Karpas-422 (cell line): ENCODE measurements at regions not wholly inside any gene's neighbourhood (a gene's known extent, or its start where the extent isn't known, plus 50 kb on each side); places are given as distances from the start of the nearest gene placed in this dataset.

Source experiments
- DNase-seq: peaks from one replicate; pipeline ENCODE4 v3.0.0-alpha.2; 2015
- H2AFZ ChIP-seq: fragments of 200-600 bp; sonication (generic); 2 replicates; pipeline ENCODE4 v1.6.1; 2014; ENCODE audit warnings: antibody characterized with exemption, low read length, mixed read lengths
- H3K27ac ChIP-seq: fragments of 200-600 bp; sonication (generic); 2 replicates; pipeline ENCODE4 v1.5.1; 2014; ENCODE audit warnings: mild to moderate bottlenecking, low read length, moderate library complexity
- H3K27me3 ChIP-seq: fragments of 200-600 bp; sonication (generic); 2 replicates; pipeline ENCODE4 v1.6.1; 2014; ENCODE audit warnings: low read length, mixed read lengths
- H3K36me3 ChIP-seq: fragments of 200-600 bp; sonication (generic); 2 replicates; pipeline ENCODE4 v1.6.1; 2014; ENCODE audit warnings: low read length, mixed read lengths; ENCODE audit not compliant: insufficient read depth
- H3K4me1 ChIP-seq: fragments of 200-600 bp; sonication (generic); 2 replicates; pipeline ENCODE4 v1.6.1; 2014; ENCODE audit warnings: mild to moderate bottlenecking, low read length, mixed read lengths
- H3K4me2 ChIP-seq: fragments of 200-600 bp; sonication (generic); 2 replicates; pipeline ENCODE4 v1.6.1; 2014; ENCODE audit warnings: low read length, low read depth, mild to moderate bottlenecking; ENCODE audit not compliant: poor library complexity, severe bottlenecking
- H3K4me3 ChIP-seq: fragments of 200-600 bp; sonication (generic); 2 replicates; pipeline ENCODE4 v1.5.1; 2014; ENCODE audit warnings: mild to moderate bottlenecking, antibody characterized with exemption, low read length, mixed read lengths
- H3K79me2 ChIP-seq: fragments of 200-600 bp; sonication (generic); 2 replicates; pipeline ENCODE4 v1.6.1; 2014; ENCODE audit warnings: mild to moderate bottlenecking, low read length, mixed read lengths
- H3K9ac ChIP-seq: fragments of 200-600 bp; sonication (generic); 2 replicates; pipeline ENCODE4 v1.6.0; 2014; ENCODE audit warnings: low read length
- H3K9me2 ChIP-seq: fragments of 200-600 bp; sonication (generic), shearing (Covaris generic); replicated peaks from 2 replicates; pipeline ENCODE4 v1.6.0; 2014; ENCODE audit warnings: mild to moderate bottlenecking, low read length, moderate library complexity; ENCODE audit not compliant: insufficient read depth
- H3K9me3 ChIP-seq: fragments of 300-700, 200-600 bp; sonication (generic); 2 replicates; pipeline ENCODE4 v1.6.1; 2014; ENCODE audit warnings: low read length, mixed read lengths
- H4K20me1 ChIP-seq: fragments of 200-600 bp; sonication (generic); 2 replicates; pipeline ENCODE4 v1.6.1; 2014; ENCODE audit warnings: mild to moderate bottlenecking, antibody characterized with exemption, low read length, low read depth; ENCODE audit not compliant: insufficient read depth

- Histone ChIP-seq H3K9ac (no peak overlapping the region), H3K79me2 (no peaks in the 10 kb centered on the region), H3K36me3 (no peaks in the 10 kb centered on the region), H4K20me1 (no peaks in the 10 kb centered on the region), H3K27ac (no peak overlapping the region), H3K4me1 (no peaks in the 10 kb centered on the region), H2AFZ (no peak overlapping the region), H3K27me3 (0 out of 2 replicates have a peak, but pooled peaks cover 2% of the 10 kb centered on the region), H3K4me3 (no peak overlapping the region), H3K9me2 (no peaks in the 10 kb centered on the region), H3K9me3 (no peaks in the 10 kb centered on the region), H3K4me2 (no peak overlapping the region)
- no peak for DNase-seq
Observed at GRCh38 chr18:78607221-78607620, 372.4 kb upstream of the SALL3 start.

DNA sequence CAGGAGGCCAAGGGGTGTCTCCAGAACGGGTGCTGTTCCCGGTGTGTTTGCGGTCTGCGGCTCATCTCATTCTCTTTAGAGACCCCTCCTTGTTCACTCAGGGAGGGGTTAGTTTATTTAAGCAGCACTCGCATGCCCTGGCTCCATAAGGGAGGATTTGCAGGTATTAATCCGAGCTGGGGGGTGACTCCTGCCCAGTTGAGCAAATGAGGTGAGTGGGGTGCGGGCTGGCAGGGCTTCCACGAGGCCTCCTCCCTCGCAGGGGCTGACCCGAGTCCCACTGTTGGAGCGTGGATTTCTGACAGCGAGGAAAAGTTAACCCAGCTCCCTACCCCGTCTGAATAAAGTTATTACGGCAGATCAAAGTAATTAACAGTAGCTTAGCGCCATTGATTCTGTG is 371.8 kb upstream of the SALL3 start:
- no peaks in the 10 kb centered on the region for H3K79me2 ChIP-seq

DNA sequence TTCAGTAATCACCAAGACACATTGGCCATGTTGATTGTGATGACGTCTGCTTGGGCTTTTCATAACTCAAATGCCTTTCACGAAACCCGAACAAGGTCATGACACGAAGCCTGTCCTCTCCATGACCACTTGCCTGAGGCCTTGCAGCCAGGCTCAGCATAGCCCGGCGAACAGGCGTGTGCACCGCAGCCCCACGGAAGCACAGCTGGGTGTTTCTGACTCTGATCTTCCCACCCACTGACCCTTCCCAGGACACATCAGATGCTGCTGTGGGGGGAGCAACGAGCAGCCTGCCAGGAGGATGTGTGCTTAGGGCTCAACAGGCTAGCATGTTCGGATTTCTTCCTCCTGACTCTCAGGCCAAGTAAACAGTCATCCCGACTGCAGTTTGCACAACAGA is 369.4 kb upstream of the SALL3 start:
- no peak for DNase-seq
- Histone ChIP-seq H4K20me1 (no peaks in the 10 kb centered on the region), H3K9ac (no peak overlapping the region), H3K4me1 (no peaks in the 10 kb centered on the region), H3K4me2 (no peak overlapping the region), H3K9me2 (no peaks in the 10 kb centered on the region), H3K79me2 (no peaks in the 10 kb centered on the region), H3K27me3 (0 out of 2 replicates have a peak, but pooled peaks cover 2% of the 10 kb centered on the region), H3K36me3 (no peaks in the 10 kb centered on the region), H3K4me3 (no peak overlapping the region), H3K27ac (no peak overlapping the region), H3K9me3 (no peaks in the 10 kb centered on the region), H2AFZ (no peak overlapping the region)

More for the DNA sequence above, 371.8 kb upstream of the SALL3 start:
- no peak overlapping the region for H3K4me3 ChIP-seq
- H3K27me3 ChIP-seq: 0 out of 2 replicates have a peak, but pooled peaks cover 2% of the 10 kb centered on the region
- H3K4me2 ChIP-seq: no peak overlapping the region
- no peaks in the 10 kb centered on the region for H3K4me1 ChIP-seq
- no peaks in the 10 kb centered on the region for H3K9me2 ChIP-seq
- H2AFZ ChIP-seq: no peak overlapping the region
- DNase-seq: no peak
- H3K9ac ChIP-seq: no peak overlapping the region
- H3K9me3 ChIP-seq: no peaks in the 10 kb centered on the region
- H4K20me1 ChIP-seq: no peaks in the 10 kb centered on the region
- no peak overlapping the region for H3K27ac ChIP-seq
- H3K36me3 ChIP-seq: no peaks in the 10 kb centered on the region

GRCh38 chr18:78611201-78611800 is 368.3 kb upstream of the SALL3 start:
- H3K27me3 ChIP-seq: 0 out of 2 replicates have a peak, but pooled peaks cover 2% of the 10 kb centered on the region
- no peak overlapping the region for H2AFZ ChIP-seq
- no peaks in the 10 kb centered on the region for H3K9me2 ChIP-seq
- no peaks in the 10 kb centered on the region for H3K4me1 ChIP-seq
- H3K79me2 ChIP-seq: no peaks in the 10 kb centered on the region
- H3K27ac ChIP-seq: no peak overlapping the region
- no peaks in the 10 kb centered on the region for H3K36me3 ChIP-seq
- H3K9me3 ChIP-seq: peaks cover 2% of the 10 kb centered on the region; the same call in 1 of the 2 replicates
- H4K20me1 ChIP-seq: no peaks in the 10 kb centered on the region
- no peak overlapping the region for H3K9ac ChIP-seq
- DNase-seq: no peak
- H3K4me2 ChIP-seq: no peak overlapping the region
- H3K4me3 ChIP-seq: no peak overlapping the region

- Histone ChIP-seq H3K9me2 (no peaks in the 10 kb centered on the region), H3K27ac (no peak overlapping the region), H2AFZ (no peak overlapping the region), H3K36me3 (no peaks in the 10 kb centered on the region), H3K4me1 (no peaks in the 10 kb centered on the region), H3K4me3 (no peak overlapping the region), H3K79me2 (no peaks in the 10 kb centered on the region), H4K20me1 (no peaks in the 10 kb centered on the region), H3K9me3 (peaks cover 7% of the 10 kb centered on the region; the same call in 1 of the 2 replicates), H3K4me2 (no peak overlapping the region), H3K9ac (no peak overlapping the region), H3K27me3 (peaks cover 5% of the 10 kb centered on the region; the same call in 1 of the 2 replicates)
- no peak for DNase-seq
Observed at GRCh38 chr18:78611869-78612268, 367.7 kb upstream of the SALL3 start.

DNA sequence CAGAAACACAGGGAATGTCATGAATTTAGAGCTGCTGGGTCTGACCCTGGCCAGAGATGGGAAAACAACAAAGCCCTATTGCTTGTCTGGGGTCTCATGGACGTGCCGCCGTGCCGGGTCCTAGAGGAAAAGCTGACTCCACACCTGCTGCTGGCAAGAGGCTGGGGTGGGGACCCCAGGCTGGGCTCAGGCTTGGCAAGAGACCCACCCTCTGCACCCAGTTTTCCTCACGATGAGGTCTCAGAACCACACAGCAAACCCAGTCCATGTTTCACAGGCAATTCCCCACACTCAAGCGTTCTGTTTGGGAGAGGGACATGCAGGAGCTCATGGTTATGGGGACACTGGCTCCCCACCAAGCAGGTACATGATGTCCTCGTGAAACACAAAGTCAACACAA is 367.3 kb upstream of the SALL3 start:
- H2AFZ ChIP-seq: no peak overlapping the region
- no peak overlapping the region for H3K27ac ChIP-seq
- H3K36me3 ChIP-seq: no peaks in the 10 kb centered on the region
- H3K4me3 ChIP-seq: no peak overlapping the region
- H3K79me2 ChIP-seq: no peaks in the 10 kb centered on the region
- no peaks in the 10 kb centered on the region for H4K20me1 ChIP-seq
- no peak for DNase-seq
- H3K4me1 ChIP-seq: no peaks in the 10 kb centered on the region
- H3K27me3 ChIP-seq: peaks cover 5% of the 10 kb centered on the region; the same call in 1 of the 2 replicates
- peaks cover 7% of the 10 kb centered on the region; the same call in 1 of the 2 replicates for H3K9me3 ChIP-seq
- H3K9me2 ChIP-seq: no peaks in the 10 kb centered on the region
- H3K4me2 ChIP-seq: no peak overlapping the region
- H3K9ac ChIP-seq: no peak overlapping the region

DNA sequence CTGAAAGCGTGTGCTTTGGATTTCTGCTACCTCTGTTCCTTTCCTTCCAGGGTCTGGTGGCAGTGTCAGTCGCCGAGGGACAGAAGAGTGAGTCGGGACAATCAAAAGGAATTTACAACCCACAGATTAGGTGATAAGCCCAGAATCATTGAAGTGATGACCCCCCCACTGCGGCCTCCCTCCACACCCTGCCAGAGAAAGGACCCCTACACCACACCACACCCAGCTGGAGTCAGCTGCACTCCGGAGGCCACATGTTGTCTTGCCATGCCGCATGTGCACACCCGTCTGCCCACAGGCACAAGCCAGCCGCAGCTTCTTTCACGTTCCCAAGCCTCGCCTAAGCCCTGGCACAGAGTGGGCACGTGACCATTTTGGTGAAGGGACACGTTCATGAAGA is 366.8 kb upstream of the SALL3 start:
- Histone ChIP-seq H3K27ac (no peak overlapping the region), H3K79me2 (no peaks in the 10 kb centered on the region), H3K36me3 (no peaks in the 10 kb centered on the region), H3K9ac (no peak overlapping the region), H3K27me3 (peaks cover 5% of the 10 kb centered on the region; the same call in 1 of the 2 replicates), H3K4me2 (no peak overlapping the region), H3K4me3 (no peak overlapping the region), H3K9me2 (no peaks in the 10 kb centered on the region), H4K20me1 (no peaks in the 10 kb centered on the region), H2AFZ (no peak overlapping the region), H3K9me3 (peaks cover 7% of the 10 kb centered on the region; the same call in 1 of the 2 replicates), H3K4me1 (no peaks in the 10 kb centered on the region)
- no peak for DNase-seq

DNA sequence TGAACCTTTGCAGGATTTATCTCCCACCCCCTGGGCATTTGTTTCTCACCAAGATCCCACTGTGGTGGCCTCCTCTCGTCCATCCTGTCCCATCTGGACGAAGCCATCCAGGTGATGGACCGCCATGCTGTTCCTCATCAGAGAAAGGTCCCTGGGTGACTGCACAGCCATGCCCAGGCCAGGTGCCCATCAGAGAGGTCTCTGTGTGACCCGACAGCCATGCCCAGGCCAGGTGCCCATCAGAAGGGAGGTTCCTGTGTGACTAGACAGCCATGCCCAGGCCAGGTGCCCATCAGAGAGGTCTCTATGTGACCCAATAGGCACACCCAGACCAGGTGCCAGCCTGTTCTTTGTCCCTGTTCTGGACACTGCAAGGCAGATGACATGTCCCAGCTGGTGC is 360.9 kb upstream of the SALL3 start:
- Histone ChIP-seq H3K4me3 (no peak overlapping the region), H3K4me1 (no peaks in the 10 kb centered on the region), H3K4me2 (no peak overlapping the region), H3K9ac (no peak overlapping the region), H3K27ac (no peak overlapping the region), H2AFZ (no peak overlapping the region), H3K79me2 (no peaks in the 10 kb centered on the region), H3K9me3 (peaks cover 7% of the 10 kb centered on the region; the same call in 1 of the 2 replicates), H3K36me3 (no peaks in the 10 kb centered on the region), H3K9me2 (no peaks in the 10 kb centered on the region), H3K27me3 (peaks cover 3% of the 10 kb centered on the region; the same call in 1 of the 2 replicates), H4K20me1 (no peaks in the 10 kb centered on the region)
- DNase-seq: no peak
